HCT116 (cell line): ENCODE measurements at regions not wholly inside any gene's neighbourhood (a gene's known extent, or its start where the extent isn't known, plus 50 kb on each side); places are given as distances from the start of the nearest gene placed in this dataset.

Source experiments
- CEBPB ChIP-seq: IDR thresholded peaks from 2 replicates; pipeline ENCODE4 v1.6.1; 2012; ENCODE audit warnings: low read depth
- CTCF ChIP-seq, 3 experiments: fragments of 200-600 bp in 1 of 3; sonication (generic) in 1 of 3; IDR thresholded peaks in 2 of 3; conservative IDR thresholded peaks in 1 of 3; 2 replicates each; pipeline ENCODE4 v1.5.1; 2012 to 2017; ENCODE audit warnings: low read depth in 2 of 3, low read length in 2 of 3, antibody characterized with exemption in 1 of 3, borderline replicate concordance in 1 of 3, control low read depth in 1 of 3, mild to moderate bottlenecking in 1 of 3, mixed read lengths in 1 of 3, mixed run types in 1 of 3, moderate library complexity in 1 of 3; ENCODE audit not compliant: insufficient read depth in 1 of 3
- EGR1 ChIP-seq: IDR thresholded peaks from 2 replicates; pipeline ENCODE4 v1.6.1; 2012; ENCODE audit warnings: low read depth
- POLR2A ChIP-seq: IDR thresholded peaks from 2 replicates; pipeline ENCODE4 v1.7.0; 2011; ENCODE audit warnings: borderline replicate concordance; ENCODE audit not compliant: insufficient read depth, insufficient read length; ENCODE audit errors: extremely low read depth
- POLR2AphosphoS5 ChIP-seq: IDR thresholded peaks from 2 replicates; pipeline ENCODE4 v1.6.1; 2011; ENCODE audit warnings: mild to moderate bottlenecking, low read depth, low read length, moderate library complexity
- TCF7L2 ChIP-seq: IDR thresholded peaks from 2 replicates; pipeline ENCODE4 v1.7.0; 2011; ENCODE audit warnings: borderline replicate concordance, inconsistent platforms; ENCODE audit not compliant: insufficient read depth, insufficient read length; ENCODE audit errors: extremely low read depth
- ZNF274 ChIP-seq: fragments of 200-500 bp; sonication (Bioruptor generic); IDR thresholded peaks from 2 replicates; pipeline ENCODE4 v1.6.1; 2014; ENCODE audit warnings: mild to moderate bottlenecking, low read depth, low read length, inconsistent platforms

- TF ChIP-seq TCF7L2 (no peak), POLR2AphosphoS5 (no peak), CTCF (IDR thresholded peaks at IDR 0.05 in 2 of 3, conservative IDR thresholded peaks at IDR 0.05 in 1 of 3; ENCODE audit: borderline replicate concordance in 1 of 3, insufficient read depth in 1 of 3, low read depth in 2 of 3, low read length in 2 of 3) (no peak), ZNF274 (no peak), EGR1 (no peak), CEBPB (no peak), POLR2A (no peak)
Measured at GRCh38 chrX:131356725-131357124, 67.6 kb upstream of the IGSF1 start.
